HL-60 (cell line): ENCODE measurements at regions not wholly inside any gene's neighbourhood (a gene's known extent, or its start where the extent isn't known, plus 50 kb on each side); places are given as distances from the start of the nearest gene placed in this dataset.

Experiments
- CTCF ChIP-seq: IDR thresholded peaks from one replicate; pipeline ENCODE4 v1.5.1; 2011; ENCODE audit warnings: low read length, control low read depth, inconsistent platforms; ENCODE audit not compliant: insufficient read depth
- GABPA ChIP-seq: IDR thresholded peaks from 2 replicates; pipeline ENCODE4 v1.6.1; 2012; ENCODE audit warnings: low read depth
- POLR2AphosphoS5 ChIP-seq: IDR thresholded peaks from 2 replicates; pipeline ENCODE4 v1.6.1; 2012; ENCODE audit warnings: low read depth

GRCh38 chr6:87789198-87789899, 87.3 kb upstream of the AKIRIN2 start:
- no peak for TF ChIP-seq CTCF
- no peak for TF ChIP-seq GABPA
- TF ChIP-seq POLR2AphosphoS5: no peak
